Osteocyte (in vitro differentiated cells): ENCODE measurements at regions not wholly inside any gene's neighbourhood (a gene's known extent, or its start where the extent isn't known, plus 50 kb on each side); places are given as distances from the start of the nearest gene placed in this dataset.

Experiments used
- DNase-seq: peaks from one replicate; pipeline ENCODE4 v3.0.0; 2021; ENCODE audit warnings: mixed read lengths; ENCODE audit not compliant: unreplicated experiment; ENCODE audit errors: extremely low spot score
- H3K27ac Mint-ChIP-seq: one replicate; pipeline ENCODE4 v1.8.0; 2021; ENCODE audit warnings: mild to moderate bottlenecking, mixed read lengths; ENCODE audit not compliant: unreplicated experiment
- H3K27me3 Mint-ChIP-seq: one replicate; pipeline ENCODE4 v1.8.0; 2021; ENCODE audit warnings: mixed read lengths; ENCODE audit not compliant: unreplicated experiment
- H3K36me3 Mint-ChIP-seq: one replicate; pipeline ENCODE4 v1.8.0; 2021; ENCODE audit warnings: mixed read lengths; ENCODE audit not compliant: unreplicated experiment
- H3K4me1 Mint-ChIP-seq: one replicate; pipeline ENCODE4 v1.8.0; 2021; ENCODE audit warnings: mixed read lengths; ENCODE audit not compliant: unreplicated experiment
- H3K4me3 Mint-ChIP-seq: one replicate; pipeline ENCODE4 v1.8.0; 2021; ENCODE audit warnings: mild to moderate bottlenecking, moderate library complexity, mixed read lengths; ENCODE audit not compliant: unreplicated experiment
- H3K9me3 Mint-ChIP-seq: one replicate; pipeline ENCODE4 v1.8.0; 2021; ENCODE audit warnings: mixed read lengths; ENCODE audit not compliant: unreplicated experiment
- CTCF ChIP-seq: fragments of 200-600 bp; sonication (generic); IDR thresholded peaks from 2 replicates; pipeline ENCODE4 v1.5.0; 2021; ENCODE audit warnings: antibody characterized with exemption, mild to moderate bottlenecking, moderate library complexity

GRCh38 chr10:64408391-64409183 is 887.4 kb downstream of the REEP3 start:
- no peaks in the 10 kb centered on the region for H3K27me3 Mint-ChIP-seq
- no peaks in the 10 kb centered on the region for H3K9me3 Mint-ChIP-seq
- peaks cover 4% of the 10 kb centered on the region for H3K36me3 Mint-ChIP-seq
- H3K4me3 Mint-ChIP-seq: no peak overlapping the region
- no peak for TF ChIP-seq CTCF
- DNase-seq: no peak
- H3K4me1 Mint-ChIP-seq: peaks cover 62% of the 10 kb centered on the region
- peak overlapping the region; percentile 85 for H3K27ac Mint-ChIP-seq

DNA sequence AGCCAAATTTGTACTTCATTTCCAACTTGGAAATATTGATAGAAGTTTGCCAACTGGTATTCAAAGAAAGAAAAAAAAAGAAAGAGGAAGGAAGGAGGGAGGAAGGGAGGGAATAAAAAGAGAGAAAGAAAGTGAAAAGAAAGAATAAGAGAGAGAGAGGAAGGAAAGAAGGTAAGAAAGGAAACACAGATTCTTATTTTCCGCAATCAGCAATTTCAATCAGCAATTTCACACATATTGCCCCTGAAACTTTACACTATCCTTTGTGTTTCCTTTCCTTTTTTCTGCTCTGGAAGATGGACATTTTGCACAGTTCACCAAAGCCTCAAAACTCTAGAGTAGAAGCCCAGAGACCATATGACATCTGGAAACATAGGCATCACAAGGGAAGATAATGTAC is 888.1 kb downstream of the REEP3 start:
- H3K4me1 Mint-ChIP-seq: peaks cover 61% of the 10 kb centered on the region
- TF ChIP-seq CTCF: no peak
- peak overlapping the region; percentile 85 for H3K27ac Mint-ChIP-seq
- no peaks in the 10 kb centered on the region for H3K27me3 Mint-ChIP-seq
- H3K4me3 Mint-ChIP-seq: no peak overlapping the region
- DNase-seq: no peak
- H3K9me3 Mint-ChIP-seq: no peaks in the 10 kb centered on the region
- peaks cover 4% of the 10 kb centered on the region for H3K36me3 Mint-ChIP-seq

- no peaks in the 10 kb centered on the region for H3K27me3 Mint-ChIP-seq
- no peak overlapping the region for H3K27ac Mint-ChIP-seq
- H3K4me1 Mint-ChIP-seq: peaks cover 17% of the 10 kb centered on the region
- H3K4me3 Mint-ChIP-seq: no peak overlapping the region
- peaks cover 4% of the 10 kb centered on the region for H3K36me3 Mint-ChIP-seq
- H3K9me3 Mint-ChIP-seq: peaks cover 3% of the 10 kb centered on the region
- DNase-seq: no peak
- no peak for TF ChIP-seq CTCF
Observed at GRCh38 chr10:64416011-64416410, 894.8 kb downstream of the REEP3 start.

GRCh38 chr10:64419461-64419860 is 898.3 kb downstream of the REEP3 start:
- Mint-ChIP-seq H3K9me3 (peaks cover 3% of the 10 kb centered on the region), H3K36me3 (no peaks in the 10 kb centered on the region), H3K27ac (no peak overlapping the region), H3K27me3 (no peaks in the 10 kb centered on the region), H3K4me3 (no peak overlapping the region), H3K4me1 (no peaks in the 10 kb centered on the region)
- no peak for TF ChIP-seq CTCF
- DNase-seq: no peak

DNA sequence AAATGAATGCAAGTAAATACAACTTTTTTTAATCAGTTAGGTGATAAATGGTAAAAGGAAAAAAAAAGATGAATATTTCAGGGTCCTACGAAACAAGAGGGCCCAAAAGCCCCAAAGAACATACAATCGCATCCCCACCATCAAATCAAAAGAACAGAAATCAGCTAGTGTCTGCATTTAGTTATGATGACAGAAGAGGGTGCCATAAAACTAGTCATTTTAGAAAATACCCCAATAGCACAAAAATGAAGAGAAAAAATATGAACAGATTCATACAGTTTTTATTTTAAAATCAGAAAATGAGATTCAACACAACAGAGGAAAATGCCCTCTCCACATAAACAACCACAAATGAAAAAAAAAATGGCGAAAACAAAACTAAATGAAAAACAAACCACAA is 905.5 kb downstream of the REEP3 start:
- H3K4me3 Mint-ChIP-seq: no peak overlapping the region
- H3K4me1 Mint-ChIP-seq: peaks cover 7% of the 10 kb centered on the region
- no peaks in the 10 kb centered on the region for H3K9me3 Mint-ChIP-seq
- no peaks in the 10 kb centered on the region for H3K27me3 Mint-ChIP-seq
- no peak overlapping the region for H3K27ac Mint-ChIP-seq
- peak; percentile 23 for TF ChIP-seq CTCF
- DNase-seq: no peak
- no peaks in the 10 kb centered on the region for H3K36me3 Mint-ChIP-seq
